ENCODE measurements at regions not wholly inside any gene's neighbourhood (a gene's known extent, or its start where the extent isn't known, plus 50 kb on each side); places are given as distances from the start of the nearest gene placed in this dataset.
"Not testable (repeated sequence)": the region's sequence is repeated elsewhere in the genome, so short reads cannot be mapped to it uniquely, and the experiment has no call there.

DNA sequence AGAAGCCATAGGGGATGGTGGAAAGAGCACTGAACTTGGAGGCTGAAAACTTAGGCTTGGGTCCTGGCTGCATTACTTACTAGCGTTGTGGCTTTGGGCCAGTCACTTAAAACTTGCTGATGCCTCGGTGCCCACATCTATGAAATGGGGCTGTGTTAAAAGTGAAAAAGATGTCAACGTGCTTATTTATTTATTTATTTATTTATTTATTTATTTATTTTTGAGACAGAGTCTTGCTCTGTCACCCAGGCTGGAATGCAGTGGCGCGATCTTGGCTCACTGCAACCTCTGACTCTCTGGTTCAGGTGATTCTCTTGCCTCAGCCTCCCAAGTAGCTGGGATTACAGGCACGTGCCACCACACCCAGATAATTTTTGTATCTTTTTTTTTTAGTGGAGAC lies 94.3 kb downstream of the MRM1 start:
- not testable (repeated sequence) for DNase-seq (ENCODE audit: low spot score)

DNA sequence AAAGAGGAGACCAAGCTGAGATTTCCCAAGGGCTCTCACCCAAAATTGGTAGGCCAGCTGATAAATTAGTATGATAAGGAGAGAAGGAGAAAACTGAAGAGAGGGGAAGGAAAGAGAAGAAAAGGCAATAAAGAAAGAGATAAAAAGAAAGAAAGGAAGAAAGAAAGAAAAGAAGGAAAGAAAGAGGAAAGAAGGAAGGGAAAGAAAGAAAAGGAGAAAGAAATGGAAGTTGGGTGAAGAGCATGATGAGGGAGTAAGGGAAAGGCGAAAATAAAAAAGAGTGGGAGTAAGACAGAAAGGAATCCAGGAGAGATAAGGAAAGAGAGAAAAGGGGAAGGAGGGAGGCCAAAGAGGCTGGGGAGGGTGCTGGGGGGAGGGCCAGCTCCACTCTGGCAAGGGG lies 95.4 kb downstream of the MRM1 start:
- no peak for DNase-seq (ENCODE audit: low spot score)

DNA sequence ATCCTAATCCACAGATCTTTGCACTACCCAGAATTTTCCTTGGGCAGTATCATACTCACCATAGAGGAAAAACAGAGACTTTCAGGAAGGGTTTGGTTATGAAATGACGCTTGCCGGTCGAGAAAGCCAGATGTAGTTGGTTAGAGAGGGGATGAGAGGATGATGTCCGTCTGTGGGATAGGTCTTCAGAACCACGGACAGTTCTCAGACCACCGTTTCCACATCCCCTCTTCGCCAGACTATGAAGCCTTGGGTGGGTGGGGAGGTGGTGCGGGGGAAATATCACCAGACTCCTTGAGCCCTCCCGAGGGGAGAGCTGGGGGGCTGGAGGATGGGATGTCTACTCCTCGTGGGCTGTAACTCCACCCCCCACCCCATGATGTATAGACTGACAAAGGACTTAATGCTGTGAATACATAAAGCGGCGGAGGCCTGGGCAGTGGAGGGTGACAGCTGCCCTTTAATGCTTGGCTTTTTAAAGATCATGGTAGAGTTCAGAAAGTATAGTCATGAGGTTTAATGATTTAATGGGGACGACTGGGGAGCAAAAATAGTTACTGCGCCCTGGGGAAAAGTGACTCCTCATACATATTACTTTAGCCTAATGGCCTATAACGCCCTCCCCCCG lies 96.6 kb downstream of the MRM1 start:
- DNase-seq (ENCODE audit: low spot score) = no peak

DNA sequence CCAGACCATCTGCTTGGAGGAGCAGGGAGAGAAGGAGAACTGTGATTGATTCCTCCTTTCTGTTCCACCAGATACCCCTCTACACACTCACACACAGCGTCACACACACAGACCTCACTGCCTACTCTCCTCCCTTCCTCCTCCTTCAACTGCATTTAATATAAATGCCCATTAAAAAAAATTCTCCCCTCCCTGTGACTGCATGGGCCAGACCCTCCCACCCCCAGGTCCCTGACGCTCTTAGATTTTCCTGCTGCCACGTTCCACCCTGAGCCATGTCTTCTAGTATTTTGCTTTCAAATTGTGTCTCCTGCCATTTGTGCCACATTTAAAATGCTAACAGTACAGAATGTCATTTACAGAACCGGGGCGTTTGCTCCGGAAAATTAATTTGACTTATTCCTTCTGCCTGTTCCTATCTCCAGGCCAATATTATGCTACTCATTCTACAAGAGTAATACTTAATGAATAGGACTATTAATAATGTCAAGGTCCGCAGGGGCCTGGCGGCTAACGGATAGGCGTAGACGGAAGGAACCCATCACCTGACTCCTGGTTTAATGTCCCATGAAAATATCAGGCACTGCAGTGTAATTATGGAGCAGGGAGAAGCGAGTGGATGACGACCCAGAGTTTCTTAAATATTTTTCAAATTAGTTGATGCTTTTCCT lies 100.2 kb downstream of the MRM1 start:
- DNase-seq (ENCODE audit: low spot score) = no peak

DNA sequence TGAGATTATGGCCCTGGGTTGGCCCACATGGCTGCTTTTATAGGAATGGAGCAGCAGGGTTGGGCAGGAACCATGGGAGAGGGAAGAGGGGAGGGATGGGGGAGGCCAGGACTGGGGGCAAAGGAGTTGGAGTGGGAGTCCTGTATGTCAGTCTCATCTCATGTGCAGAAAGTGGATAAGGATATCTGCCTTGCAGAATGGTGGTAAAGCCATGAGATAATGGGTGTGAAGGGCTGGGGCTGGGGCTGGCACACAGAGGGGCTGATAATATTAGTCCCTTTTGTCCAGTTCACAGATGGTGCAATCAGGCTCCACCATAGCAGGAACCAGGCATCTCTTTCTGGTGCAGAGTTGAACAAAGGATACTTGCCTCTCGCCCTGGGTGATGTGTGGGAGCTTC lies 101.3 kb downstream of the MRM1 start:
- no peak for DNase-seq (ENCODE audit: low spot score)

DNA sequence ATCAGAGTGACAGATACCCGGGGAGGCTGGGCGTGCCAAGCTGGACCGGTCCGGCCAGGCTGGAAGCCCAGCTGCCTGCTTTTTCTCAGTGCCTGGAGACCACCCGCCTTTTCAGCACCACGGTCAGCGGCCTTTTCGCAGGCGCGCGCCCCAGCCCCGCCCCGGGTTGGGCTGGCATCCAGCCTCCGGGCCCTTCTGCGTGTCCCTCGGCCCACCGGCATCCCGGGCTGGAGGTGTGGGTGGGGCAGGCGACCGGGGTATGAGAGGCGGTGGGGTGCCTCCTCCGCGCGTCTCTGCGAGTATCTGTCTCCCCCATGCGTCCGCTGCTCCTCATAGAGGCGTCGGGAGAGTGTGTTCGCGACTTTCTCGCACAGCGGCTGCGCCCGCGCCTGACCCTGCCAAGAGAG lies 102.5 kb downstream of the MRM1 start:
- no peak for DNase-seq (ENCODE audit: low spot score)

DNA sequence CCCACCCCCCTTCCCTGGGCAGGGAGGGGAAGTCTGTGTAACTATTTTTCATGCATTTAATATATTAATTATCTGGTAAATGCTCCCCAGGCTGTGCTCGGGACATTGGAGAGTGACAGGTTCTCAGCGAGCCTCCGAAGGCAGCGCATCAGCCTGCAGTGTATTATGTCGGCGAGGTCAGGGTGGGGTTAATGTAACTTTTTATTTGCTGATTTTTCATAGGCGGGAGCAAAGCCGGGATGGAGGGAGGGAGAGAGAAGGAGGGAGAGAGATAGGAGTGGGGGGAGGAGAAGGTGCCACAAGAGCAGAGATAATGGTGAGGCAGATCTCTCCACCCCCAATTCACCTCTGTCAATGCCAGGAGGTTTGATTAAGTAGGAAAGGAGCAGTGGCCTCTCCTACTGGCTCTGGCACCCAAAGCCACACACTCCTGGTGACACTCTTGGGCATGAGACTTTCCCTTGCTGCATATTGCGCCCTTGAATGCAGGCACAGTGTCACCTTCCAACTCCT lies 104.0 kb downstream of the MRM1 start:
- DNase-seq (ENCODE audit: low spot score) = no peak

DNA sequence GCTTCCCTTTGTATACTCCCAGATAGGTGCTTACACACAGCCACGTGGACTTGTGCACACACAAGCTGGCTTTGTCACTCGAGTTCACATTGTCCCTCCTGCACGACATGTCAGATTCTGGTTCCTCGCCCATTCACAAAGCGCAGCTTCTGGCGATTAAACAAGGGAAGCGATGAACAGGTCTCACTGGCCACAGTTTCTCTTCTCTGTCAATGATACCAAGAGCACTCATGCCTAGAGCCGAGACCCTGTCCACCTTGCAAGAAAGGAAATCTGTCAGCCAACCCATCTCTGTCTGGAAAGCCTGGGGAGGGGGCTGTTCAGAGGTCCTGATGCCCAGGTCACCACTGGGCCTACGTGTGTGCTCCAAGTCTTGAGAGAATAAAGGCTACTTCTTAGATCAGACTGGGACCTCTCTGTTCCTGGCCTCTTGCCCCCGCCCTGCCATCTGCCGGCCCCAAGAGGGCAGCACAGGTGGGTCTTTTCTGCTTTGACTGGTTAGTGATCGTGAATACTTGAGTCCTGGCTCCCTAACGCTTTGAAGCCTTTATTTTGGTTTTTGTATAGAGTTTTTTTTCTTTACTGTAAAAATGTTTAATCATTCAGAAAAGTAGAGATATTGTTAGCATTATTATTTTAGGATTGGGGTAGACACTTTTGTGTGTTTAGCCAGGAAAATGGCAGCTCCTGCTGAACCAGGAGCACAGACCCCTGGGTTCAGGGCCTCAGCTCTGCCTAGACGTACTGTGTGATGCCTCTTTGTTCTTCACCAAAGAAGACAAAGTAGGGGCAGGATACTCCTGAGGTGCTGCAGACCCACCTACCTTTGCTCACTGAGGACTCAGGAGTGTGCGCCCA lies 104.7 kb downstream of the MRM1 start:
- DNase-seq (ENCODE audit: low spot score) = peak; percentile 59

DNA sequence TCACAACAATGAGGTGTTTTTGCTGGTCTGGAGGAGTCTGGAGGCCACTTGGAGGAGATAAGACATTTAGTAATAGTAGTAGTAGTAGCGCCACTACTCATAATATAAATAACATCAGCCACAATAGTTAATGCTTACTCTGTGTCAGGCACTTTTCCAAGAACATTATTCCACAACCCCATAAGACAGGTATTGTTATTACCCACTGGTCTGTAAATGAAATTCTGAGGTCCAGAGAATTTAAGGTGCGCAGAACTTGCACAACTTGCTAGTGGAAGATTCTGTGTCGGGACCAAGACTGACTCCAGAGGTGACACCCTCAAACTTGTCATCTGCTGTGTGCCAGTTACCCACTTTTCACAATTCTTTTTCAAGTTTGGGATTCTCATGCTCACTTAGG lies 106.5 kb downstream of the MRM1 start:
- DNase-seq (ENCODE audit: low spot score) = no peak

DNA sequence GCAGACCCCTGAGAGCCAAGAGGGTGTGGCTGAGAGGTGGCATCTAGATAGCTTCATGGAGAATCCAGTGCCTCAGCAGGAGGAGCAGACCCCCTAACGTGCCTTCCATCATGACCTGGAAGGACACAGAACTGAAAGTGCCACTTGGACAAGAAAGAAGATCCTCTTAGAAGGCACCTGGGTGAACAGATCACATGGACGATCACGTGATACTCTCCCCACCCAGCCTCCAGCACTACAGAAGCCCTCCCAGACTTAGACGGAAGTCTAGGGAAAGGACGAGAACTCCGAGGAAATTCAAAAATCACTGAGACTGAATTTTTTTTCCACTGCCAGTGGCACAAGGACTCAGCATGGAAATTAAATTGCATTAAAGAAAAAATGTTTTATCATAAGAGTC lies 113.4 kb downstream of the MRM1 start:
- no peak for DNase-seq (ENCODE audit: low spot score)

DNA sequence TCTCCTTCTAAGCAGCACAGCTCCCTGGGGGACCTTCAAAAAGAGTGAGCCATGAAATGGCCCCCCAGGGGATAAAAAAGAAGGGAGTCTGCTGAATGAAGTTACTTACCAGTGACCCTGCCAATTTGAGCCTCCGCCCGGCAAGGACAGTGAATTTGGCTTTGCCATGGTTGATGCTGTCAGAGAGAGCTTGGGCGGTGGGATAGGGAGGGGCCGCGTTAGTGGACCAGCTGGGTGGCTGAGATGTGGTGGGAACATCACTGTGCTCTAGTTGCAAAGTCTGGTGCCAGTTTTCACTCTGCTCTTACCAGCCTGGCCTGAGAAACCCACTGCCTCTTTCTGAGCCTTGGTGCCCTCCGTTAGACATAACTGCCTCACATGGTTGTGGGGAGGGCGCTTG lies 114.6 kb downstream of the MRM1 start:
- no peak for DNase-seq (ENCODE audit: low spot score)

DNA sequence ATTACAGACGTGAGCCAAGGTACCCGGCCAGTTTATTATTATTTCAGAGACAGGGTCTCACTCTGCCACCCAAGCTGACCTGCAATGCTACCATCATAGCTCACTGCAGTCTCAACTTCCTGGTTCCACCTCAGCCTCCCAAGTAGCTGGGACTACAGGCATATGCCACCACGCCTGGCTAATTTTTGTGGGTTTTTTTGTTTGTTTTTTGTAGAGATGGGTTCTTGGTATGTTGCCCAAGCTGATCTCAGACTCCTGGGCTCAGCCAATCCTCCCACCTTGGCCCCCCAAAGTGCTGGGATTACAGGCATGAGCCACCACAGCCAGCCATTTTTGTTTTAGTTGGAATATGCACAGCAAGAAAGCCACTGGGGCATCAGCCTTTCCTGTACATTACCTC lies 115.7 kb downstream of the MRM1 start:
- DNase-seq (ENCODE audit: low spot score) = no peak

DNA sequence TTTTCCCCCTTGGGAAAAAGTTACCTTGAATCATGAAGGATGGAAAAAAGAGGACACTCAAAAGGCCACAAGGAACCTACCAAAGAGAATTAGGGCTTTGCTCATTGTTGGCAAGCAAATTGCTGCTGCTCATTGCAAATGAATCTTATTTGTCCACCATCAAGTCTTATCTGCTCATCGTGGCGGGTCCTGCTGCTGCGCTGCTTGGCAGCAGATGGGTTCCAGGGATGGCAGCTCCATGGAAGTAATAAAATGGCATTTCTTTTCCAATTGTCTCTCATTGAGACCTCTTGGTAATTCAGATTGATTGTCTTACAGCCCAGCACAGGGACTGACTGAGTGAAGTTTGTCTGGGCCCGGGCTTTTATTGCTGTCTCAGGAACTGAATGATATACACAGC lies 118.7 kb downstream of the MRM1 start:
- no peak for DNase-seq (ENCODE audit: low spot score)

DNA sequence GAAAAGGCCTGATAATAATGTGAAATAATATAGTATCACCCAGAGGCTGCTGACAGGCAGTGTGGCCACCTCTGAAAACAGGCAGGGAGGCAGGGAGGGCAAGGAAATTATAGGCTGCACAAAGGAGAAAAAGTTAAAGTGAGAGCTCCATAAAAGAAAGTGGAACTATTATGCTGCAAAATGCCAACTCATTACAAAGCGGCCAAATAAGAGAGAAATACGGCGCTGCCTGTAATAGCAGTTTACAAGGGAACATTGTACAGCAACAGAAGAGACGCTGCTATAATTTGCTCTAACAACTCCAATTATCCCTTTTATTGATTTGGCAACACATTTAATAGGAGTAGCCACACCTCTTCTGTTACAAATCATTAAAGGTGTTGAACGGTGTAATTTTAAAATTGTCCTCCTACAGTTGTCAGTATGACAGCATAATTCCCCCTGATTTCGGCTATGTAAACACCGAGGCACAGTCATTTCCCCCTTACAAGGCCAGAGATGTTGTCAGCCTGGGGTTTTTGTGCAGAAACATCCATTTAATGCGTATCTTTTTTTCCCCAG lies 120.3 kb downstream of the MRM1 start:
- no peak for DNase-seq (ENCODE audit: low spot score)

DNA sequence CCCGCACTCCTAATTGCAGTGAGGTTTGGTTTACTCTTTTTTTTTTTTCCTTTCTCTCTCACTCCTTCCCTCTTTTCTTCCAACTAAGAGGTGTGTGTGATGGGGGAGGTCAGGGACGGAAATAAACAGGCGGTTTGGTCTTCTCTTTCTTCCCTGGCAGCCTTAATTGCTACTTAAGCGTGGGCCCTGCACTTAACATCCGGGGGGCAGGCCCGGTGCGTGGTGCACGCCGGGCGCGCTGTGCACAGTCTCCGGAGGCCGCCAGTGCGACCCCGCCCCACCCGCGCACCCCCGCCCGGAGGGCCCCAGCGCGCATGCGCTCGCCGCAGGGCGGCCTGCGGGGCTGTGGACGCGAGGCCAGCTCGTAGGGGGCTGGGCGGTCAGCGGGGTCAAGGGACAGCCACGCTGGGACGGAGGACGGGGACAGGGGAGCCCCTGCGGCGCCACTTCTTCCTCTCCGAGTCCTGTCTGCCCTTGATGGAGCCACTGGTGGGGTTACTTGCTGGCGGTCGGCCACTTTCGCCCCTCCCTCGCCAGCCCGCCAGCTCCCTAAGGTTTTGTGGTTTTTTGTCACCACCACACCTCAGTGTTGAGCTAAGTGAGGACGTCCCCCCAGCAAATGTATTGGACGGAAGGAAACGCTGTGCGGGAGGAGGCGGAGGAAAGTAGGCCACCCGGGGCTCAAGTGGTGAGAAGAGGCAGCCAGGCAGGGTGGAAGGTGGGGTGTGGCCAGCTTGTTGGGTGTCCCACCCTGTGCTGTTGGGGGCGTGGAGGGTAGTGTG lies 120.9 kb downstream of the MRM1 start:
- DNase-seq (ENCODE audit: low spot score) = peak; percentile 37

DNA sequence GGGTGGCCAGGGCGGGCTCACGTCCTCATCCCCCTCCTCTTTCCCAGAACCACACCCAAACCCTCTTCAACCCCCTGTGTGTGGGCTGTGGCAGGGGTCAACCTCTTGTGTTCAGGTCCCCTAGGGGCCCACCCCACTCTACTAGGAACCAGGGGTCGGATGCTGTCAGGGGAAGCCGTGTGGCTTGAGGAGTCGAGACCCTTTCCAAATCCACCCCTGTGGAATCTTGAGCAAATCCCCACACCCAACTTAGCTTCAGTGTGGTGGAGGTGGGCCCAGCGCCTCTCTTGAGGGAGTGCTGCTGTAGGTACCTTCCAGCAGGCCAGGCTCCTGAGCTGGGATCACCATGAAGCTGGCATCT lies 121.5 kb downstream of the MRM1 start:
- no peak for DNase-seq (ENCODE audit: low spot score)

DNA sequence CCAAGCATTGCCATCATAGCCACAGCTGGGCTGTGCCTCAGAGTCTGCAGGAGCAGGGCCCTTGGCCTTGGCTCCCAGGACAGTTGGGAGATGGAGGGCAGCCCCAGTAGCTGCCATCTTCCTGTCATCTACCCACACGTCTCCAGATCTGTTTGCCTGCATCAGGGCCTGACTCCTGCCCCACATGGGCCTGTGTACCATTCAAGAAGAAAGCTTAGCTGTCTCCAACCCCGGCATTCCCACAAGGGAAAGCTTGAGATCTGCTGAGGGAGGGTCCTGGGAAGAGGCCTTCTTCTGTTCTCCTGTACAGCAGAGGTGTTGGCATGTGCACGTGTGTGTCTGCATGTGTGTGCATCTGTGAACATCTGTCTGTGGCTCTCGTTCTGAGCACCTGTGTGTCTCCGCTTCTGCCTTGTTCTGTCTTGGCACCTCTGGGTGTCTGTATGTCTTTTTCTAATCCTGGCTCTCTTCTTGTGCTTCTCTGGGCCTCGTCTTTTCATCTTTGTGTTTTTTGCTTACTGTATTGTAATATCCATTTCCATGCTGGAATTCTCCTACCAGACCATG lies 122.2 kb downstream of the MRM1 start:
- DNase-seq (ENCODE audit: low spot score) = no peak

DNA sequence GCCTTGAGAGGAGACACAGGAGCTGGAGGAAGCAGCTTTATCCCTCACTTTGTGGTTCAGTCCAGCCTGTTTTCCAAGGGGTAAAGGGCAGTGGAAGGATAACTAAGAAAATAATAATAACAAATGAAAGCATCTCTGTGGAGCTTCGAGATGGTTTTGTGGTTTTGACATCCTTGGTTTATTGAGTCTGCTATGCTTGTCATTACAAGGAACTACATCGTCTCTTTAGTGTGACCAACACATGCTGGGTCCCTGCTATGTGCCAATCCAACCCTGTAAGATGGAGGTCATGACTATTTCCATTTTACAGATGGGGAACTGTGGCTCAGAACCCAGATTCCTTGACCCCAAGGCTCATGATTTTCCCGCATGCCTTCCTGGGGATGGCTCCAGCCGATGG lies 124.8 kb downstream of the MRM1 start:
- no peak for DNase-seq (ENCODE audit: low spot score)

DNA sequence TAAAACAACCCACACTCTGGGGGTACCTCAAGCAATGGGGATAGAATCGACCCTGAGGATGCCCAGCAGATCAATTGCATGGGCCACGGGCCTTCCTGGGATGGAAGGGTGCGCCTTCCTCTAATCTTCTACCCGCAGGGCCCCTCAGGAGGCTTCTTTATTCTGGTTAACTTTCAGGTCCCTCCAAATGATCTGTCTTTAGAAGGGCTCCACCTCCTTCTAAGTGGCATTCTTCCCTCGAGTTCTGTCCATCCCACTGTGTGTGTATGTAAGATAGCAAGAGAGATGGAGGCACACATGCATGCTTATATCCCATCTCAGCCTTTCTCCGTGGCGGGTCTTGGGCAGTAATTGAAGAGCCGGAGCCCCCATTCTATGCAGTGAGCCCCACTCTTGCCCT lies 125.7 kb downstream of the MRM1 start:
- DNase-seq (ENCODE audit: low spot score) = no peak

DNA sequence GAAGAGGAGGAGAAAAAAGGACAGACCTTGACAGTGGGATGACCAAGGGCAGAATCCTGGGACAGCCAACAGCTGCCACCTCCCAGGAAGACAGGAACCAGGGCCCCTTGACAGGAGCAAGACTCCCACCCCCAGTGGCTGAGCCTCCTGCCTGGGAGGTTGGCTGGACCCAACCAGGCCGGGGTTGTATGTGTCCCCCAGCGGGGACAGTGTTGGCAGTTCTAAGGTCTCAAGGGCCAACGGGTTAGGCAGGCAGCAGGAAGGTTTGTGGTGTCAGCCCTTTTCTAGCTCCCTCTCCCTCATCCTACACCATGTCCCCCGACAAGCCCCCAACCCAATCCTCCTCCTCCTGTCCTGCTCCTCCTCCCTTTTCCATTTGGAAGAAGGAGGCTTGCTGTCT lies 126.2 kb downstream of the MRM1 start:
- no peak for DNase-seq (ENCODE audit: low spot score)
